Heart left ventricle (tissue), 13 donors: ENCODE measurements at regions not wholly inside any gene's neighbourhood (a gene's known extent, or its start where the extent isn't known, plus 50 kb on each side); places are given as distances from the start of the nearest gene placed in this dataset.

ENCODE experiments used
- POLR2A ChIP-seq, 2 donors: fragments of 450-650 bp; IDR thresholded peaks; one replicate each; pipeline ENCODE4 v1.6.1; 2017; ENCODE audit warnings: antibody characterized with exemption in 2 of 2, mild to moderate bottlenecking in 2 of 2, moderate library complexity in 2 of 2
- TF ChIP-seq, protein P1 (sequence below), 12 donors: fragments of 200-600 bp; sonication (generic) in 4 of 12; IDR thresholded peaks; one replicate each; pipeline versions ENCODE4 v1.5.0 to v1.8.0; 2018 to 2022; ENCODE audit warnings: antibody characterized with exemption in 12 of 12, mild to moderate bottlenecking in 5 of 12
- donor health status: ischemic (EF 13 %, LVEDD 7.1; RV severe dilation, severe dysfunction).
- donor health status: DM: no; HTN: yes; CAD: no.
- donor health status: DM: no; HTN: no; CAD: no.
- donor health status: ischemic (EF 25% LVEDD 6.9; RV normal size, moderate dysfunction).
- donor health status: ischemic (EF 25% LVEDD 5.7; RV mildly dilated, moderate dysfunction).
- donor health status: ischemic (EF 35%, LVEDD 5.7; RV mildly dilated, moderate dysfunction).
- donor health status: nonischemic (EF 11% LVEDD 7.7; RV severe dilation, severe dysfunction).
- donor health status: DM: yes; HTN: yes; CAD: no.
- donor health status: PGD.
- donor health status: ischemic (EF 29% LVEDD 5.4; RV normal size, mild dysfunction).
- donor health status: nonischemic (EF 23%, LVEDD 6.1; RV moderate dilation, normal function).

DNA sequence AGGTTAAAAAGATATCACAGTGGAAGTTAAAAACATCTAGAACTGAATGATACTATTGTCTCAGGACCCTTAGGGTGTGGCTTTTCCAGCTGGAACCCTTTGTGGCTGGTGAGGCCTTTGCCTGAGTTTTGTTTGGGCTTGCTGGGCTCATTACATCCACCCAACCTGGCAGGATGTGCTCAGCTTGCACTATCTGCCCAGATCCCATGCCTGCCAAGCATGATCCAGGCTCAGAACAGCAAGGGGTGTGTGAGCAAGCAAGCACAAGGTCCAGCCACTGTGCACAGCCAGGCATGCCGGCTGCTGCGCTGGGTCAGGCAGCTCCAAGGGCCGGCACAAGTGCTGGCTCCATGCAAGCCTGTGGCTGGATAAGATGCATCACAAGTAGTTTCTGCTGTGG, 512.7 kb upstream of the CDIN1 start:
- TF ChIP-seq, protein P1, sequence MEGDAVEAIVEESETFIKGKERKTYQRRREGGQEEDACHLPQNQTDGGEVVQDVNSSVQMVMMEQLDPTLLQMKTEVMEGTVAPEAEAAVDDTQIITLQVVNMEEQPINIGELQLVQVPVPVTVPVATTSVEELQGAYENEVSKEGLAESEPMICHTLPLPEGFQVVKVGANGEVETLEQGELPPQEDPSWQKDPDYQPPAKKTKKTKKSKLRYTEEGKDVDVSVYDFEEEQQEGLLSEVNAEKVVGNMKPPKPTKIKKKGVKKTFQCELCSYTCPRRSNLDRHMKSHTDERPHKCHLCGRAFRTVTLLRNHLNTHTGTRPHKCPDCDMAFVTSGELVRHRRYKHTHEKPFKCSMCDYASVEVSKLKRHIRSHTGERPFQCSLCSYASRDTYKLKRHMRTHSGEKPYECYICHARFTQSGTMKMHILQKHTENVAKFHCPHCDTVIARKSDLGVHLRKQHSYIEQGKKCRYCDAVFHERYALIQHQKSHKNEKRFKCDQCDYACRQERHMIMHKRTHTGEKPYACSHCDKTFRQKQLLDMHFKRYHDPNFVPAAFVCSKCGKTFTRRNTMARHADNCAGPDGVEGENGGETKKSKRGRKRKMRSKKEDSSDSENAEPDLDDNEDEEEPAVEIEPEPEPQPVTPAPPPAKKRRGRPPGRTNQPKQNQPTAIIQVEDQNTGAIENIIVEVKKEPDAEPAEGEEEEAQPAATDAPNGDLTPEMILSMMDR (IDR thresholded peaks at IDR 0.05): no peak
- TF ChIP-seq POLR2A (IDR thresholded peaks at IDR 0.05): no peak
